ENCODE measurements at regions not wholly inside any gene's neighbourhood (a gene's known extent, or its start where the extent isn't known, plus 50 kb on each side); places are given as distances from the start of the nearest gene placed in this dataset.
A peak's percentile ranks its signal among the peaks of the same experiment; 100 is the strongest.
"Not testable (repeated sequence)": the region's sequence is repeated elsewhere in the genome, so short reads cannot be mapped to it uniquely, and the experiment has no call there.

DNA sequence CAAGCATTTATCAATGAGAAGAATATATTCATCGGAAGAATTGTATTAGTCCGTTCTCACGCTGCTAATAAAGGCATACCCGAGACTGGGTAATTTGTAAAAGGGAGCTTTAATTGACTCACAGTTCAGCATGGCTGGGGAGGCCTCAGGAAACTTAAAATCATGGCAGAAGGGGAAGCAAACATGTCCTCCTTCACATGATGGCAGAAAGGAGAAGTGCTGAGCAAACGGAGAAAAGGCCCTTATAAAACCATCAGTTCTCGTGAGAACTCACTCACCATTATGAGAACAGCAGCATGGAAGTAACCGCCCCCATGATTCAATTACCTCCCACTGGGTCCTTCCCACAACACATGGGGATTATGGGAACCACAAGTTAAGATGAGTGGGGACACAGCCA lies 1688.2 kb downstream of the SPATA31A7 start:
- DNase-seq: not testable (repeated sequence)

DNA sequence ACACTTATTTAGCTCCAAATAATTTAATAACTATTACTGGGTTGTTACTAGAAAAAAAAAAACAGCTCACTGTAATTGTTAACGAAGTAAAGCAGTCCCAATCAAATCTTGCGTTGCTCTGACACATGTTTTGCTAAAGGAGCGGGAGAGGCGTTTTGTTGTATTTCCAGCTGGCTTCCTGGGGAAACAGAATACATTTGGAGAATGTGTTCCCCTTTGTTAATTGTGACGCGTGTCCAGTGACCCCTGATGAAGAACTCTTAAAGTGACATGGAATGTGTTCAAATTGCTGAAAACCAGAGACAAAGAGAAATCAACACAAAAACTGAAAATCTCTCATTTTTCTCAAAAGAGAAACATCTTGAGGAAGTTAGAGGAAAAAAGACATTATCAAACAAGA lies 1690.6 kb downstream of the SPATA31A7 start:
- not testable (repeated sequence) for DNase-seq

DNA sequence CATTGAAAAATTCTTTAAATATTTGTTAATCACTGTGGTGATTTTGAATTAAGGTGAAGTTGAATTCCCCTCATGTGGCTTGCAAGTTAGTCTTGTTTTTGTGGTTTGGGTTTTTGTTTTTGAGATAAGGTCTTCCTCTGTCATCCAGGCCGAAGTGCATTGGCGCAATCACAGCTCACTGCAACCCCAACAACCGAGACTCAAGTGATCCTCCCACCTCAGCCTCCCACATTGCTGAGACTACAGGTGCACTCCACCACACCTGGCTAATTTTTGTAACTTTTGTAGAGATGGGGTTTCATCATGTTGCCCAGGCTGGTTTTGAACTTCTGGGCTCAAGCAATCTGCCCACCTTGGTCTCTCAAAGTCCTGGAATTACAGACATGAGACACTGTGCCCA lies 1691.1 kb downstream of the SPATA31A7 start:
- DNase-seq: not testable (repeated sequence)

- DNase-seq: not testable (repeated sequence)
These were observed 1692.0 kb downstream of the SPATA31A7 start for GRCh38 chr9:62881811-62882210.

DNA sequence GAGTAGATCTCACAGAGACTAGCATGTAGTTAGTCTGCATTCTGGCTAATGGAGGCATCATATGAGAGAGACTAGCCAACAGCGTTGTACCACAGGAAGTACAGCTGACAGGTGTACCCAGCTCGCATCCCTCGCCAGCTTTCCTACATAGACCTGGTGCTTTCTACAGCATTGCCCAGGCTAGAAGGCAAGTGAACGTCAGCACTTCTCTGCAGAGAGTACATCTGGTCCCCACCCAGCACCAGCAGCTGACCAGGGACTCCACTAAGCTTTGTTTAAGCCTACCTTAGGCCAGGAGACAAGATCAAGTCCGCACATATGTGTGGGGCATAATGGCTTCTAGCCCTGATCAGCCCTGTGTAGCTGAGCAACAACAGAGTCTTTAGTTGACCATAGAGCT lies 1692.9 kb downstream of the SPATA31A7 start:
- not testable (repeated sequence) for DNase-seq

DNA sequence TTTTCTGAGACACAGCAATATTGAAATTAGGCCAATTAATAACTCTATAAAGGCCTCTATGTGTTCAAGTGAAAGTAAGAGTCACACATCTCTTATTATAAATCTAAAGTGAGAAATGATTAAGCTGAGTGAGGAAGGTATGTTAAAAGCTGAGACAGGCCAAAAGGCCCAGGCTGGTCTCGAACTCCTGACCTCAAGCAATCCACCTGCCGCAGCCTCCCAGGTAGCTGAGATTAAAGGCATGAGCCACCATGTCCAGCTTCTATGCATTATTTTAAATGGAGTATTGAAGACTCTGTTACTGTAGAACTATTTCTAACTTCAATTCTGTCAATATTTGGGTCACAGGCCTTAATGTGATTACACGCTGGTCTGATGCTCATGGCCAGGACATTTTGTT lies 1706.9 kb downstream of the SPATA31A7 start:
- not testable (repeated sequence) for DNase-seq

DNA sequence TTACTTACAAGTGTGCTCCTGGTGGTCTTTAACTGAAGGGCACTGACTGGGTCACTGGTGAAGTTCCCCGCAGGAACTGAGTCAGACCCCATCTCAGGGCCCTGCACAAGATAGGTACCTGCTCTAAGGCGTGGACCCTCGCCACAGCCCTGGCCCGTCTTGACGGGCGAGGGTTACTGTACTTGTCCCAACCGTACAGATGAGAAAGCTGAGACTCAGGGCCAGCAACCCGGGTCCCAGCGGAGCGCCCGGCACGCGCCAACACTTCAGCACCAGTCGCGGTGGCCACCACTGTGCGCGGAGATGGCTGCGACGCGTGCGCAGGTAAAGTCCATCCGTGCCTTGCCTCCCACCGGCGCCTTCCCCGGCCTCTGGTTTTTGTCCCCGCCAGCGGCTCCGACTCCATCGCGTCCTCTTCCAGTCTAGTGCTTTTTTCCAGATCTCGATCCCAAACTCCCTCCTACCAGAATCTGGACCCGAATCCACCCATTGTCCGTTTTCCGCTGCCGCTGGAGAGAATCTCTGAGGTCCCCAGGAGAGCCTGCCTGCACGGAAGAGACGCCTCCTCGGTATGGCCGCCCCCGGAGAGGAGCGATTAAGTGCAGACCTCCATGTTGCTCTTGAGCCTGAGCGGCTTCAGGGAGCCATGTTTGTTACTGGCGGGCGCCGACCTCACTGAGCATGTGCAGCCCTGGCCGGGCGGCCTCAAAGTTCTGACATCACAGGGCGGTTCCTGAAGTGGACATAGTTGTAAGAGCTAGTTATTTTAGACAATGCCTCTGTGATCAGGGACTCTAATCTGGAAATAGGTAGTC lies 1707.8 kb downstream of the SPATA31A7 start:
- peak; percentile 32 to 33 for DNase-seq

GRCh38 chr9:62899666-62900065 lies 1709.8 kb downstream of the SPATA31A7 start:
- DNase-seq: not testable (repeated sequence)

DNA sequence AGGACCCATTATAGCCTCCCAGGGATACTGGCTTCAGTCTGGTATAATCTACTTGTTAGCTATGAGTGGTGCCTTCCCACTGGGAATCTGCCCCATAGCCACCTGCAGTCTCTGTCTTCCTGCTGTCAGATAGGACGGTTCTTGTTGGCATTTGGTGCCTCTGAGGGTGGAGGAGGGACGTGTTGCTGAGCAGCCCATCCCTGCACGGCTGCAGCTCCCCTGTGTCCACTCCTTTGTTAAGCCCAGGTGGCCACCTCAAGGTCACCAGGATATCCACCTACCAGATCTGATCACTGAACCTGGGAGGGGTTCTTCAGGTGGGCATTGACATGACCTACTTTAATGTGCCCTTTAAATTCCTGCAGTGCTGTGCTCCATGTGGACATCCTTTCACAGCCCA lies 1714.2 kb downstream of the SPATA31A7 start:
- not testable (repeated sequence) for DNase-seq

- not testable (repeated sequence) for DNase-seq
These were observed 1715.9 kb downstream of the SPATA31A7 start for GRCh38 chr9:62905722-62906121.

GRCh38 chr9:62907866-62908265 lies 1718.0 kb downstream of the SPATA31A7 start:
- not testable (repeated sequence) for DNase-seq

DNA sequence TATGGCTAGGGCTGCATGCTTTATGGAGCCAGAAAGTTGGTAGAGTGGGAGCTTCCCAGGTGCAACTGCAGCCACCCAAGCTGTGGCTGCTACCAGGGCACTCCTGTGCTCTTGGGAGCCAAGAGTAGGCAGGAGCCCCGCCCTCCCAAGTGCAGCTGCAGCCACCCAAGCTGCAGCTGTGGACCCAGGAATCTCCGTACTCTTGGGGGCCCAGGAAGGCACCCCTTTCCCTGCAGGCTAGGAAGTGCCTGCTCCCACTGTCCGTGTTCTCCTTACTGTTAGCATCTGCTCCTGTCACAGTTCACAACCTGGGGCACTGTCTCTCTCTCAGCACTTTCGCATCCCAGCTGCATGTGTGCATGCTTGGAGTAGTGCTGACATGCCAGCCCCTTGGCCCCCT lies 1718.4 kb downstream of the SPATA31A7 start:
- not testable (repeated sequence) for DNase-seq

GRCh38 chr9:62909447-62909846 lies 1719.6 kb downstream of the SPATA31A7 start:
- not testable (repeated sequence) for DNase-seq

DNA sequence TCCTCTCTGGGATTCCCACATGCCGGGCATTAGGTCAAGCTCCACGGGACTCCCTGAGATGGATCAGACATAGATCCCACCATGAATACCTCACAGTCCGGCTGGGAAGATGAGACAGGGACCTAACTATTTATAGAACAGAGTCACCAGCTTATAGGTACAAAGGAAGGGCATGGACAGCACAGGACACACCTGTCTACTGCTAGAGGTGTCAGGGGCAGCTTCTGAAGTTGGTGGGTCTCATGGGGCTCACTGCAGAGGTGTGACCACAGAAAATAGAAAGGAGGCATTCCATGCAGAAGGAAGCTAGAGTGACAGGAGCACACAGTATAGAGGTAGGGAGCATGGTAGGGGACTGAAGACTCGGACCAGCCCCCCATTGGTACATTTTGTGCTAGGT lies 1722.4 kb downstream of the SPATA31A7 start:
- not testable (repeated sequence) for DNase-seq

GRCh38 chr9:62915168-62915567 lies 1725.3 kb downstream of the SPATA31A7 start:
- DNase-seq: not testable (repeated sequence)

DNA sequence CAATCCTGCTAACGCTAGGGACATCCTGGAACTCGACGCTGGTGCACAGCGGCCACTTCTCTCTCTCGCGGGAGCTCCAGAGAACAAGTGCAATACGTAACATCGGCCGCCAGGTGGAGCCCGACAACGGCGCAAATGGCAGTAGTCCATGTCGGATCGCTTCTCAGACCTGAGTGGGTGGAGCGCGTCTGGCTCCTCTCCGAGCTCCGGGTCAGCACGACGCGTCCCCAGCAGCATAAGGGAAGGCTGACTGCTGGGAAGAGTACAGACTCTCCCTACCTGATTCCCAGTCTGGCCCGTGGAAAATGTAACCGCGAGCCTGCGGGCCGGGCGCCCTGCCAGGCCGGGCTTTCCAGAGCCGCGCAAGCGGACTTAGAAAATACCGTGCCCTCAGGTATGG lies 1725.8 kb downstream of the SPATA31A7 start:
- not testable (repeated sequence) for DNase-seq

DNA sequence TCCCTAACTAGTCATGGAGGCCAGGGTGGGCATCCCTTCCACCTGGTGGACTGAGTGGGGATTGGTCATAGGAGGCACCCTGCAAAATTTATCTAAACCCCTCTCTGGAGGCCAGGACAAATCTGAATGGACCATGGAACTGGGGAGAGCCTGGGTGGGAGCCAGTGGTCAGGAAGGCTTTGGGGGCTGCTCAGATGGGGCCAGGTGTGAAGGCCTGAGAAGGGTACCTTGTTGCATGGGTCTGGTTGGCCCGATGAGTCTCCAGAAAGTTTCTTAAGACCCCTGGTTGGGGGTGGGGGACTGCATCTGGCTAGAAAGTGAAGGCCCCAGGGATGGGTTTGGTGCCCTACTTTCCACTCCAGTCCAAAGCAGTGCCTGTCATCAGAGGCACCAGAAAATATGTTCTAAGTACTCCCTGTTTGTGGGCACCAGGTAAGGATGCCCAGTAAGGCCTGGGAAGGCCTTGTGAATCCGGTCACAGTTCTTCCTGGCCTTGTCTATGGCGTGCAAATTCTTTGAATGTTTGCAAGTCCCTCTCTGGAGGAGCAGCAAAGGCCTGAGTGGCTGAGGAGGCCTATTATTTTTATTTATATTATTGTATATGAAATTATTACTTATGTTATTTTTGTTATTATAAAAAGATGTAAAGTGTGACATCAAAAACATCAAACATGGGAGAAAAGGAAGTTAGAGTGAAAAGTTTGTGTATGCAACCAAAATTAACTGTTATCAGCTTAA lies 1729.0 kb downstream of the SPATA31A7 start:
- DNase-seq: not testable (repeated sequence)

DNA sequence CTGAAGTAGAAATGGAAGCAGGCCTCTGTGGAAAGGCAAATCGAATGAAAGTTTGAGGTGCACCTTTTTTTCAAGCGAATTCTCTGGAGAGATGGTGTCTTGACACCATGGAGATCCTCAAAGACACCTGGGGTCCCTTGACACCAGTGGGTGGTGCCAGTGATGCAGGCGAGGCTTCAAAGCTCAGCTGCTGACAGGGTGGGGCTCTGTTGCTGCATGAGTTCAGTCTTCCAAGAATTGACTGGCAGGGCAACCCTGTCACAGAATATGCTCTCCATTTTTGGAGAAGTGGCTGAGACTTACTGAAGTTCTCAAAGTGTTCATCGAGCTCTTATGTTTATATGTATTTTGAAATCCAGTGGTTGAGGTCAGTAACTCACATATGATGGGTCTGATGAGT lies 1741.6 kb downstream of the SPATA31A7 start:
- DNase-seq: not testable (repeated sequence)

- DNase-seq: not testable (repeated sequence)
These were observed 1763.0 kb downstream of the SPATA31A7 start for GRCh38 chr9:62952840-62953239.
